ENCODE measurements at regions not wholly inside any gene's neighbourhood (a gene's known extent, or its start where the extent isn't known, plus 50 kb on each side); places are given as distances from the start of the nearest gene placed in this dataset.

DNA sequence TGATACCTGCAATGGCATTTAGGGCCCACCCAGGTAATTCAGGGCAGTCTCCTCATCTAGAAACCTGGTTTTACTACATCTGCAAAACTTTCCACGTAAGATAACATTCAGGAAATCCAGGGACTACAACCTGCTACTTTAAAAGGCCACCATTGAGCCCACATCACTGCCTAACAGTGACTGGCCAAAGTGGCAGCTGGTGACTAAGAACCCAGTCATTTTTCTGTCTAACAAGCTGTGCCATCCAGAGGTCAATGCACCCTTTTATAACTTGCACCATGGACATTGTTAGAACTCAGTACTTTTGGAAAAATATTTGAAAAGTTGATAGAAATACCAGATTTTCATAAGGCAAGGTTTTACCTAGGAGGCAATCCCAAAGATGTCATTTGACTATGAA, 492.4 kb downstream of the OTOL1 start:
- no peak overlapping the region for H3K27ac Mint-ChIP-seq (ENCODE audit: unreplicated experiment)
- BruUV-seq (replicated peaks), result no TSS peak
- CTCF ChIA-PET, result no interaction called here

DNA sequence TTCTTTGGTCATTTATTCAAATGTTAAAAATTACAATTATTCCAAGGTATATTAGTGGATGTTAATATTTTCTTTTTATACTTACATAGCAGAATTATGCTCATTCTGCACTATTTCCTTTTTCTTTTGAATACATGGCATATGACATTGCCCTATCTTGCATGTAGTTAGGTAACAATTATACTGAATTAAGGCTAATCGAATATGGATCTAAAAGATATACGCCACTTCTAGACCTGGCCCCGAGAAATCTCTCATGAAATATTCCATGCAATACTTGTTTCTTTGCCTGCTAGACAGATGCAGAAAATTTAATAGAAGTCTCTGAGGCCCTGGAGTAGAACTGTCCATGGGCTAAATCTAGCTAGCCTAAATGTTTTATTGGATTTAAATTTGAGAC, 493.4 kb downstream of the OTOL1 start:
- DNase-seq, result no peak
- TF ChIP-seq, protein P1, sequence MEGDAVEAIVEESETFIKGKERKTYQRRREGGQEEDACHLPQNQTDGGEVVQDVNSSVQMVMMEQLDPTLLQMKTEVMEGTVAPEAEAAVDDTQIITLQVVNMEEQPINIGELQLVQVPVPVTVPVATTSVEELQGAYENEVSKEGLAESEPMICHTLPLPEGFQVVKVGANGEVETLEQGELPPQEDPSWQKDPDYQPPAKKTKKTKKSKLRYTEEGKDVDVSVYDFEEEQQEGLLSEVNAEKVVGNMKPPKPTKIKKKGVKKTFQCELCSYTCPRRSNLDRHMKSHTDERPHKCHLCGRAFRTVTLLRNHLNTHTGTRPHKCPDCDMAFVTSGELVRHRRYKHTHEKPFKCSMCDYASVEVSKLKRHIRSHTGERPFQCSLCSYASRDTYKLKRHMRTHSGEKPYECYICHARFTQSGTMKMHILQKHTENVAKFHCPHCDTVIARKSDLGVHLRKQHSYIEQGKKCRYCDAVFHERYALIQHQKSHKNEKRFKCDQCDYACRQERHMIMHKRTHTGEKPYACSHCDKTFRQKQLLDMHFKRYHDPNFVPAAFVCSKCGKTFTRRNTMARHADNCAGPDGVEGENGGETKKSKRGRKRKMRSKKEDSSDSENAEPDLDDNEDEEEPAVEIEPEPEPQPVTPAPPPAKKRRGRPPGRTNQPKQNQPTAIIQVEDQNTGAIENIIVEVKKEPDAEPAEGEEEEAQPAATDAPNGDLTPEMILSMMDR (IDR thresholded peaks at IDR 0.05; ENCODE audit: insufficient read depth in 1 of 2, low read depth in 1 of 2, low read length in 1 of 2, severe bottlenecking in 1 of 2, unreplicated experiment in 1 of 2), result no peak
- BruUV-seq (replicated peaks), result no TSS peak
- Histone ChIP-seq H3K9me3 (no peaks in the 10 kb centered on the region), H3K27me3 (replicated peaks; ENCODE audit: control insufficient read depth, insufficient read depth, low read length) (no peaks in the 10 kb centered on the region), H3K36me3 (ENCODE audit: control insufficient read depth, insufficient read depth, low read length) (no peaks in the 10 kb centered on the region), H3K4me1 (no peaks in the 10 kb centered on the region), H3K4me3 (ENCODE audit: low read depth, low read length) (no peak overlapping the region)
- ChIA-PET CTCF (no interaction called here), POLR2A (no interaction called here)
- intact Hi-C loops (cut with micrococcal nuclease; ENCODE audit: unreplicated experiment), result no loop called here
- Mint-ChIP-seq H3K9me3 (ENCODE audit: unreplicated experiment) (no peaks in the 10 kb centered on the region), H3K27ac (ENCODE audit: unreplicated experiment) (no peak overlapping the region), H3K4me3 (ENCODE audit: unreplicated experiment) (no peak overlapping the region), H3K27me3 (ENCODE audit: insufficient read depth, unreplicated experiment) (no peaks in the 10 kb centered on the region), H3K36me3 (ENCODE audit: insufficient read depth, unreplicated experiment) (no peaks in the 10 kb centered on the region), H3K4me1 (ENCODE audit: low read depth, unreplicated experiment) (no peaks in the 10 kb centered on the region)

More for the DNA sequence above, 492.4 kb downstream of the OTOL1 start:
- Mint-ChIP-seq H3K27me3 (ENCODE audit: insufficient read depth, unreplicated experiment) (no peaks in the 10 kb centered on the region), H3K36me3 (ENCODE audit: insufficient read depth, unreplicated experiment) (no peaks in the 10 kb centered on the region), H3K9me3 (ENCODE audit: unreplicated experiment) (no peaks in the 10 kb centered on the region), H3K4me3 (ENCODE audit: unreplicated experiment) (no peak overlapping the region), H3K4me1 (ENCODE audit: low read depth, unreplicated experiment) (no peaks in the 10 kb centered on the region)
- intact Hi-C loops (cut with micrococcal nuclease; ENCODE audit: unreplicated experiment), result no loop called here
- POLR2A ChIA-PET, result no interaction called here
- H3K27me3 ChIP-seq (replicated peaks; ENCODE audit: control insufficient read depth, insufficient read depth, low read length), result no peaks in the 10 kb centered on the region
- H3K4me3 ChIP-seq (ENCODE audit: low read depth, low read length), result no peak overlapping the region
- no peaks in the 10 kb centered on the region for H3K9me3 ChIP-seq
- H3K4me1 ChIP-seq, result no peaks in the 10 kb centered on the region
- TF ChIP-seq, protein P1 (IDR thresholded peaks at IDR 0.05; ENCODE audit: insufficient read depth in 1 of 2, low read depth in 1 of 2, low read length in 1 of 2, severe bottlenecking in 1 of 2, unreplicated experiment in 1 of 2), result no peak
- no peaks in the 10 kb centered on the region for H3K36me3 ChIP-seq (ENCODE audit: control insufficient read depth, insufficient read depth, low read length)
- DNase-seq, result no peak

DNA sequence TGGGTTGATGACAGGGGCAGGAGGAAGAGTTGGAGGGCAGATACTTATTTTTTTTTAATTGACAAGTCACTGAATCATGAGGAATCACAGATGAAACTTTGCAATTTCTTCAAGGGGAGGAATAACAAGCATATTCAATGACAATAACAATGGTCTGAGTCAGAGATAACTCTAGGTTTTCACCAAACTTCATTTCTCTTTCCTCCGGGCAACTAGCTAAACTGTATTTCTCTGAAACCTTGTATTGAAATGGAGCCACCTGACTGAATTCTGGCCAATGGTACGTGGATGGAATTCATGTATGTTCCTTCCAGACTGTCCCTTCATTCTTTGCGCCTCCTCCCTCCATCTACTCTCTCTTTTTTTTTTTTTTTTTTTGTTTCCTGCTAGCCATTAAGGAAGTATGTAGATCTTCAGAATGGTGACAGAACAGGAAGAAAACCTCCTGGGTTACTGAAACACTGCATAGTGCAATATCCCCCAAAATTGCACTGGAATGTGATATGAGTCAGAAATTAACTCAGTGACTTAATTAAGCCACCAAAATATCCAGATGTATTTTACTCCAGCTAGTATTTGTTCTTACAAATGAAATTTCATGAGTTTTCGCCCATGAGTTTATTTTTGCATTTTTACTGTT, 495.4 kb downstream of the OTOL1 start:
- no peaks in the 10 kb centered on the region for H3K36me3 Mint-ChIP-seq (ENCODE audit: insufficient read depth, unreplicated experiment)
- H3K4me1 ChIP-seq, result no peaks in the 10 kb centered on the region
- H3K27me3 Mint-ChIP-seq (ENCODE audit: insufficient read depth, unreplicated experiment), result no peaks in the 10 kb centered on the region
- POLR2A ChIA-PET, result no interaction called here
- no peak overlapping the region for H3K27ac Mint-ChIP-seq (ENCODE audit: unreplicated experiment)
- CTCF ChIA-PET, result interaction anchor here (0.6 kb wide), 1 partner anchor 424 kb away, joined by 3 read pairs; no protein-coding TSS in a partner anchor
- no peak overlapping the region for H3K4me3 ChIP-seq (ENCODE audit: low read depth, low read length)
- H3K36me3 ChIP-seq (ENCODE audit: control insufficient read depth, insufficient read depth, low read length), result no peaks in the 10 kb centered on the region
- BruUV-seq (replicated peaks), result no TSS peak
- no peak for DNase-seq
- H3K4me3 Mint-ChIP-seq (ENCODE audit: unreplicated experiment), result no peak overlapping the region
- TF ChIP-seq, protein P1 (IDR thresholded peaks at IDR 0.05; ENCODE audit: insufficient read depth in 1 of 2, low read depth in 1 of 2, low read length in 1 of 2, severe bottlenecking in 1 of 2, unreplicated experiment in 1 of 2), result no peak
- no peaks in the 10 kb centered on the region for H3K4me1 Mint-ChIP-seq (ENCODE audit: low read depth, unreplicated experiment)
- no peaks in the 10 kb centered on the region for H3K9me3 Mint-ChIP-seq (ENCODE audit: unreplicated experiment)
- H3K9me3 ChIP-seq, result no peaks in the 10 kb centered on the region
- H3K27me3 ChIP-seq (replicated peaks; ENCODE audit: control insufficient read depth, insufficient read depth, low read length), result no peaks in the 10 kb centered on the region
- intact Hi-C loops (cut with micrococcal nuclease; ENCODE audit: unreplicated experiment), result no loop called here
